Activated CD4-positive, alpha-beta T cell treated with anti-CD3 and anti-CD28 coated beads for 24 hours (primary cell): ENCODE measurements at regions not wholly inside any gene's neighbourhood (a gene's known extent, or its start where the extent isn't known, plus 50 kb on each side); places are given as distances from the start of the nearest gene placed in this dataset.
"Not testable (repeated sequence)": the region's sequence is repeated elsewhere in the genome, so short reads cannot be mapped to it uniquely, and the experiment has no call there.

Experiments used
- DNase-seq, 2 donors: peaks; one replicate each; pipeline ENCODE4 v3.0.0-alpha.2; 2020; ENCODE audit warnings: low read depth in 2 of 2

GRCh38 chr21:27320868-27321267 lies 354.0 kb upstream of the ADAMTS5 start:
- no peak for DNase-seq

- not testable (repeated sequence) for DNase-seq
These were observed 350.7 kb upstream of the ADAMTS5 start for GRCh38 chr21:27317601-27318000.

GRCh38 chr21:27315373-27315772 lies 348.5 kb upstream of the ADAMTS5 start:
- DNase-seq, result no peak

GRCh38 chr21:27314131-27314530 lies 347.2 kb upstream of the ADAMTS5 start:
- DNase-seq, result no peak

GRCh38 chr21:27306791-27307775 lies 340.2 kb upstream of the ADAMTS5 start:
- no peak for DNase-seq

GRCh38 chr21:27306206-27306605 lies 339.3 kb upstream of the ADAMTS5 start:
- no peak for DNase-seq

- no peak for DNase-seq
These were observed 334.3 kb upstream of the ADAMTS5 start for GRCh38 chr21:27301220-27301619.

GRCh38 chr21:27300770-27301169 lies 333.9 kb upstream of the ADAMTS5 start:
- DNase-seq, result no peak

- DNase-seq, result no peak
These were observed 331.6 kb upstream of the ADAMTS5 start for GRCh38 chr21:27298465-27298864.

GRCh38 chr21:27293239-27293638 lies 326.4 kb upstream of the ADAMTS5 start:
- no peak for DNase-seq

GRCh38 chr21:27292783-27293182 lies 325.9 kb upstream of the ADAMTS5 start:
- DNase-seq, result no peak

GRCh38 chr21:27292229-27292628 lies 325.3 kb upstream of the ADAMTS5 start:
- DNase-seq, result no peak

- no peak for DNase-seq
These were observed 324.1 kb upstream of the ADAMTS5 start for GRCh38 chr21:27291006-27291405.

GRCh38 chr21:27290028-27290427 lies 323.1 kb upstream of the ADAMTS5 start:
- no peak for DNase-seq

GRCh38 chr21:27286760-27287159 lies 319.9 kb upstream of the ADAMTS5 start:
- DNase-seq, result no peak

GRCh38 chr21:27277110-27277509 lies 310.2 kb upstream of the ADAMTS5 start:
- DNase-seq, result no peak

- DNase-seq, result no peak
These were observed 308.5 kb upstream of the ADAMTS5 start for GRCh38 chr21:27275294-27275927.

GRCh38 chr21:27269644-27270043 lies 302.8 kb upstream of the ADAMTS5 start:
- DNase-seq, result no peak

- DNase-seq, result no peak
These were observed 301.4 kb upstream of the ADAMTS5 start for GRCh38 chr21:27268290-27268689.

GRCh38 chr21:27265949-27266348 lies 299.1 kb upstream of the ADAMTS5 start:
- no peak for DNase-seq

GRCh38 chr21:27265492-27265891 lies 298.6 kb upstream of the ADAMTS5 start:
- no peak for DNase-seq

- DNase-seq, result no peak
These were observed 294.8 kb upstream of the ADAMTS5 start for GRCh38 chr21:27261676-27262075.

GRCh38 chr21:27260728-27261127 lies 293.8 kb upstream of the ADAMTS5 start:
- no peak for DNase-seq
